ENCODE measurements at regions not wholly inside any gene's neighbourhood (a gene's known extent, or its start where the extent isn't known, plus 50 kb on each side); places are given as distances from the start of the nearest gene placed in this dataset.

- Histone ChIP-seq H3K36me3 (no peaks in the 10 kb centered on the region), H3K27me3 (no peaks in the 10 kb centered on the region), H3K27ac (no peak overlapping the region), H3K4me1 (peaks cover 0 to 4% (median 0%) of the 10 kb centered on the region in 3 donors), H3K4me3 (no peak overlapping the region), H3K9me3 (no peaks in the 10 kb centered on the region)
- TF ChIP-seq POLR2A (IDR thresholded peaks at IDR 0.05): no peak
- TF ChIP-seq, protein P1, sequence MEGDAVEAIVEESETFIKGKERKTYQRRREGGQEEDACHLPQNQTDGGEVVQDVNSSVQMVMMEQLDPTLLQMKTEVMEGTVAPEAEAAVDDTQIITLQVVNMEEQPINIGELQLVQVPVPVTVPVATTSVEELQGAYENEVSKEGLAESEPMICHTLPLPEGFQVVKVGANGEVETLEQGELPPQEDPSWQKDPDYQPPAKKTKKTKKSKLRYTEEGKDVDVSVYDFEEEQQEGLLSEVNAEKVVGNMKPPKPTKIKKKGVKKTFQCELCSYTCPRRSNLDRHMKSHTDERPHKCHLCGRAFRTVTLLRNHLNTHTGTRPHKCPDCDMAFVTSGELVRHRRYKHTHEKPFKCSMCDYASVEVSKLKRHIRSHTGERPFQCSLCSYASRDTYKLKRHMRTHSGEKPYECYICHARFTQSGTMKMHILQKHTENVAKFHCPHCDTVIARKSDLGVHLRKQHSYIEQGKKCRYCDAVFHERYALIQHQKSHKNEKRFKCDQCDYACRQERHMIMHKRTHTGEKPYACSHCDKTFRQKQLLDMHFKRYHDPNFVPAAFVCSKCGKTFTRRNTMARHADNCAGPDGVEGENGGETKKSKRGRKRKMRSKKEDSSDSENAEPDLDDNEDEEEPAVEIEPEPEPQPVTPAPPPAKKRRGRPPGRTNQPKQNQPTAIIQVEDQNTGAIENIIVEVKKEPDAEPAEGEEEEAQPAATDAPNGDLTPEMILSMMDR (IDR thresholded peaks at IDR 0.05): no peak
- no peak for TF ChIP-seq EP300 (IDR thresholded peaks at IDR 0.05)
- TF ChIP-seq POLR2AphosphoS5 (IDR thresholded peaks at IDR 0.05): no peak
- ATAC-seq: no peak
- 100% methylated on average over 1 of the region's 1 CpG; no CpG with 5 or more reads in 1 of the 2 donors for WGBS, 2 donors (ENCODE audit: low coverage in 1 of 2)
Observed at GRCh38 chr11:95346265-95346664, 115.3 kb upstream of the SESN3 start.

DNA sequence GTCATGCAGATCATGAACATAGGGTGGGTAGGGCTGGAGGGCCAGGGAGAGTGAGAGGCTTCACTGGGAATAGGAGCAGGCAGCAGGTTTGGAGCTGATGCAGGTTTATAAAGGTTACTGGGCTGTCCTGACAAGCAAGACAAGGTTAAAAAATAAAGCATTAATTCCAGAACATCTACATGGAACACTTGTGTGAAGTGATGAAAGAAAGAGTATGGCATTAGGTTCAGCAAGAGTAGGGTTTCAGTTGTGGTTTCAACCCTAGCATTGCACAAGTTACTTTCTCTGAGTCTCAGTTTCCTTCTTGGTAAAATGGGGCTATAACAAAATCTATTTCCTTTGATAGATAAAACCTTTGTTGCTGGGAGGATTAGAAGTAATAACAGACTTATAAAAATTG, 114.6 kb upstream of the SESN3 start:
- Histone ChIP-seq H3K4me3 (no peak overlapping the region), H3K4me1 (peaks cover 0 to 10% (median 0%) of the 10 kb centered on the region in 3 donors), H3K9me3 (no peaks in the 10 kb centered on the region), H3K36me3 (no peaks in the 10 kb centered on the region), H3K27me3 (no peaks in the 10 kb centered on the region), H3K27ac (no peak overlapping the region)
- no peak for ATAC-seq
- TF ChIP-seq, protein P1 (IDR thresholded peaks at IDR 0.05): no peak
- TF ChIP-seq EP300 (IDR thresholded peaks at IDR 0.05) (no peak), POLR2AphosphoS5 (IDR thresholded peaks at IDR 0.05) (no peak), POLR2A (IDR thresholded peaks at IDR 0.05) (no peak)

- Histone ChIP-seq H3K27me3 (no peaks in the 10 kb centered on the region), H3K4me1 (peaks cover under 1 to 16% (median 4%) of the 10 kb centered on the region in 3 donors), H3K36me3 (no peaks in the 10 kb centered on the region), H3K27ac (no peak overlapping the region), H3K9me3 (no peaks in the 10 kb centered on the region), H3K4me3 (no peak overlapping the region)
- no peak for ATAC-seq
- WGBS, 2 donors (ENCODE audit: low coverage in 1 of 2): 96 to 97% methylated on average over 4 of the region's 4 CpGs
- TF ChIP-seq POLR2A (IDR thresholded peaks at IDR 0.05): no peak
Observed at GRCh38 chr11:95344932-95345642, 114.1 kb upstream of the SESN3 start.

GRCh38 chr11:95341221-95341620, 110.2 kb upstream of the SESN3 start:
- WGBS, 2 donors (ENCODE audit: low coverage in 1 of 2): 85 to 94% methylated on average over 7 of the region's 10 CpGs

DNA sequence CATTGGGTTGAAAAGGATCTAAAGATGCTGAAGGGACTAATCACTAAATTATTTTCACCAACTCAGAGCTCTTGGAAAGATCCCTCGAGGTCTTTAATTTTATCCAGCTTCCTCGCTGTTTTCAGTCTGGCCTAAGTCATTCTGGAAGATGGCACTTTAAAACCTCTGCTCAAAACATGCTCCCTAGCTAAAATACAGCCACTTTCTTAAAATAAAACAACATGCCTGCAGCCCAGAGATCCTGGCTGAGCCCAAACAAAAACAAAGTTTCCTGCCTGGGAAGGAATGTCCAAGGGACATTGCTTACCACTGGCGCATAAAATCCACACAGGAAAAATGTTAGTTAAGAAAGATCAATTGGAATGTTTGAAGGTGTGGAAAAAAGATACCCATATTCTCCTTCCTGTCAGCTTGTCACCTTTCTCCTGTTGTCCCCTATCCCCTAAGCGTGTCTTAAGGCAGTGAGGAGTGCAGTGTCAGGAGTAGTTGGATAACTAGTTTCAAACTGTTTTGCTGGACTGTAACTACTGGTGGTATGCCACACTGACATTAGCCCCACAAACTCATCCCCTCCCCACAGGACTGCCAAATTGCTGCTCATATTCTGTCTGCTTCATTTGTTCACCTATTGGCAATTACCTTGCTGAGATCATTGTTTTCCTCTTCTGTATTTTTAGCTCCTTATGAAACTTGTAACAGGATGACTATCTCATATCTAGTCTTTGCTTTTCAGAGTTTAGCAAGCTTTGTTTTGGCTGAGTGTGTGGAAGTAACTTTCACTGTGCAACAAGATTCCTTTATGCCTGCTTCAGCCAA, 108.3 kb upstream of the SESN3 start:
- TF ChIP-seq EP300 (IDR thresholded peaks at IDR 0.05) (no peak), POLR2A (IDR thresholded peaks at IDR 0.05) (no peak), POLR2AphosphoS5 (IDR thresholded peaks at IDR 0.05) (no peak)
- TF ChIP-seq, protein P1 (IDR thresholded peaks at IDR 0.05): no peak
- Histone ChIP-seq H3K4me1 (peaks cover 20 to 58% (median 35%) of the 10 kb centered on the region in 3 donors), H3K4me3 (no peak overlapping the region), H3K9me3 (no peaks in the 10 kb centered on the region), H3K27me3 (no peaks in the 10 kb centered on the region), H3K27ac (peak overlapping the region; percentile 79 to 90 (median 89)), H3K36me3 (no peaks in the 10 kb centered on the region)
- no peak for ATAC-seq
- 16 to 22% methylated on average over 4 of the region's 4 CpGs for WGBS, 2 donors (ENCODE audit: low coverage in 1 of 2)

More at GRCh38 chr11:95341221-95341620, 110.2 kb upstream of the SESN3 start:
- H3K27ac ChIP-seq: peak overlapping the region in 3 of 4 donors; percentile 89 to 90 (median 89)
- TF ChIP-seq POLR2A (IDR thresholded peaks at IDR 0.05) (no peak), POLR2AphosphoS5 (IDR thresholded peaks at IDR 0.05) (no peak), EP300 (IDR thresholded peaks at IDR 0.05) (no peak)
- TF ChIP-seq, protein P1 (IDR thresholded peaks at IDR 0.05): no peak
- no peaks in the 10 kb centered on the region for H3K9me3 ChIP-seq
- H3K4me1 ChIP-seq: peaks cover 20 to 54% (median 35%) of the 10 kb centered on the region in 3 donors
- H3K36me3 ChIP-seq: no peaks in the 10 kb centered on the region
- no peak for ATAC-seq
- H3K27me3 ChIP-seq: no peaks in the 10 kb centered on the region
- no peak overlapping the region for H3K4me3 ChIP-seq
